ENCODE measurements at regions not wholly inside any gene's neighbourhood (a gene's known extent, or its start where the extent isn't known, plus 50 kb on each side); places are given as distances from the start of the nearest gene placed in this dataset.

DNA sequence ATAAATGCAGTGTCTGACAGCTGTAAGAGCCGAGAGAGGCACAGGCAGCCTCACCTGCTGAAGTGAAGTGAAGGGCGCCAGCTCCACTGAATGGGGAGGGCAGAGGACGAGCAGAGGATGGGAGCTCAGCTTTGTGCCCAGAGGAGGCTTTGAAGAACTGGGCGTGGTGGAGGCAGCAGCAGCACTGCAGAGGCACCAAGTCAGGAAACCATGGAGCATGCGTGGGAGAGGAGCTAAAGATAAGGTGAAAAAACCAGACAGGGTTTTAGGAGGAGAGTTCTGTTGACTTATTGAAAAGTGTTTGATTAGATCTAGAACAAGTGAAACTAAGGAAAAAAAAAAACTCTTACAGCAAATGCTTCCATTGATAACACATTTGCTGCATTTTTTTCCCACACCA, 216.4 kb downstream of the CXCL12 start:
- no peak for TF ChIP-seq ZFX (IDR thresholded peaks at IDR 0.05)
- TF ChIP-seq, protein P1, sequence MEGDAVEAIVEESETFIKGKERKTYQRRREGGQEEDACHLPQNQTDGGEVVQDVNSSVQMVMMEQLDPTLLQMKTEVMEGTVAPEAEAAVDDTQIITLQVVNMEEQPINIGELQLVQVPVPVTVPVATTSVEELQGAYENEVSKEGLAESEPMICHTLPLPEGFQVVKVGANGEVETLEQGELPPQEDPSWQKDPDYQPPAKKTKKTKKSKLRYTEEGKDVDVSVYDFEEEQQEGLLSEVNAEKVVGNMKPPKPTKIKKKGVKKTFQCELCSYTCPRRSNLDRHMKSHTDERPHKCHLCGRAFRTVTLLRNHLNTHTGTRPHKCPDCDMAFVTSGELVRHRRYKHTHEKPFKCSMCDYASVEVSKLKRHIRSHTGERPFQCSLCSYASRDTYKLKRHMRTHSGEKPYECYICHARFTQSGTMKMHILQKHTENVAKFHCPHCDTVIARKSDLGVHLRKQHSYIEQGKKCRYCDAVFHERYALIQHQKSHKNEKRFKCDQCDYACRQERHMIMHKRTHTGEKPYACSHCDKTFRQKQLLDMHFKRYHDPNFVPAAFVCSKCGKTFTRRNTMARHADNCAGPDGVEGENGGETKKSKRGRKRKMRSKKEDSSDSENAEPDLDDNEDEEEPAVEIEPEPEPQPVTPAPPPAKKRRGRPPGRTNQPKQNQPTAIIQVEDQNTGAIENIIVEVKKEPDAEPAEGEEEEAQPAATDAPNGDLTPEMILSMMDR (conservative IDR thresholded peaks at IDR 0.05) = no peak
- H3K27ac ChIP-seq = no peak overlapping the region

DNA sequence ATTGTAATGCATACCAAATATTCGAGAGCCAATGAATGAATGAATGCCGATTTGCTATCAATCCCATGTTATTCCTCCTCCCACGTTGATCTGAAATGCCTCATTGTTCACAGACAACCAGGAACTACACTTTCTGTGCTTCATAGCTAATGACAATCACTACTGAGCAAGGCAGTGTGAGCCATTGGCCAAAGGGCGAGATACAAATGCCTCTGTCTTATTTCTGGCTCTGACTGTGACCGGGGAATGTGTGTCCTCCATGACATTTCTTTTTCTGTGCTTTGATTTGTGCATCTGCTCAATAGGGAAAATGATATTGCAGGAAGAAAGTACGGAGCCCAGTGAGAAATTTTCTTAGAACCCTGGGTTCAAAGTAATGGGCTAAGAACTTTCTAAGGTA, 217.1 kb downstream of the CXCL12 start:
- TF ChIP-seq, protein P1 (conservative IDR thresholded peaks at IDR 0.05) = no peak
- TF ChIP-seq ZFX (IDR thresholded peaks at IDR 0.05) = no peak
- no peak overlapping the region for H3K27ac ChIP-seq

DNA sequence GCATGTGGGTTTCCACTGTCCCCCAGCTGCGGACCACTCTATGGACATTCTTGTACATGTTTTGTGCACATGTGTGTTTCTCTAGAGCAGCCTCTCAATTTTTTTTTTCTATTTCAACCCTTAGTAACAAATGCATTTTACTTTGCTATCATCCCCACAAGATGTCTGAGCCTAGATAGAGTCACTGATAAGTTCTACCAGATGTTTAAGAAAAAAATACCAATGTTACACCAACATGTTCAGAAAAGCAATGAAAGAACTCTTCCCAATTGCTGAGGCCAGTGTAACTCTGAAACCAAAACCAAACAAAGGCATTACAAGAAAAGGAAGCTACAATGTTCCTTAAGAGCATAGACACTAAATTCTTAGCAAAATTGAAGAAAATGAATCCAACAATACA, 218.5 kb downstream of the CXCL12 start:
- TF ChIP-seq ZFX (IDR thresholded peaks at IDR 0.05) = no peak
- TF ChIP-seq, protein P1 (conservative IDR thresholded peaks at IDR 0.05) = no peak
- H3K27ac ChIP-seq = no peak overlapping the region

DNA sequence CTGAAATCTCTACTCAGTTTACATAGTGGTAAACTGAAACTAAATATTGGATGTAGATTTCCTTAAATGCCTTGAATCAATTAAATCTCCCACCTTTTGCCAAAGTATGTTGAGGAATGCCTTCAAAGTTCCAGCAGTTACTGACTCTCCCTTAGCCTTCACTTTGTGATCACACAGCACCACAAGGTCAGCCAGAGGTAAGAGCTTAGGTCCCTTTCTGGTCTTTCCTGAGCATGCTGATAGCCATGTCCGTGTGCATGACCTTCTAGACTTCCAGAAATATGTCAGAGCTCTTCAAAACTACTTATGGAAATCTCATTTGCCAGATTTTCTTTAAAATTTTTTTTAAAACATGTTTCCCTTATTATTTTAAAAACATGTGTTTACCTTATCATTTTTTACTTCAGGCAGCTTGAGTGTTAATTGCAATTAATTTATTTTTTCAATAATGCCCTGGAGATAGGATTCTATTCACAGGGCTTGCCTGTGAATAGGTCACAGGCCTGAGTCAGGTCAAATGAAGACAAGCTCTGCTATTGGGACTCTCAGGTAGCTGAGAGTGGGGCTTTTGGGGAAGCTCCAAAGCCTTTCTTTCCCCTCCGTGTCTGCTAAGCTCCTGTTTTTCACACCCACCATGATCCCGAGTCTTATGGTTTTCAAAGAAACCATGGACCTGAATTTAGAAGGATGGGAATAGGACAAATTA, 220.5 kb downstream of the CXCL12 start:
- TF ChIP-seq ZFX (IDR thresholded peaks at IDR 0.05) = no peak
- TF ChIP-seq, protein P1 (conservative IDR thresholded peaks at IDR 0.05) = no peak
- no peak overlapping the region for H3K27ac ChIP-seq

DNA sequence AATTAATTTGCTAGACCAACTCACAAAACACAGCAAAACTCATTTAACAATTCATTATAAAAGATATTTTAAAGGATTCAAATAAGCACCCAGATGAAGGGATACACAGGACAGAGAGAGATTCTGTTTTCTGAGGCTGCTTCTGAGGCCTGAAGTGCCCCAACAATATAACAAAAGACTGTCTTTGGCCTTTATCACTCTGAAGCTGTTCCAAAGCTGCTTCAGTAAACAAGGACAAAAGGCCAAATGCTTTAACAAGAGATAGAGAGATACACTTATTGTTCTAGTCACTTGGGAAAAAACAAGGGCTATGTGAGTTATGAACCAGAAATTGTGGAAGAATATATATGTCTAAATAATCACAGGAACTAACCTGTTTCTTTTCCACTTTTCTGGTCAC, 223.7 kb downstream of the CXCL12 start:
- no peak overlapping the region for H3K27ac ChIP-seq
- TF ChIP-seq ZFX (IDR thresholded peaks at IDR 0.05) = no peak

DNA sequence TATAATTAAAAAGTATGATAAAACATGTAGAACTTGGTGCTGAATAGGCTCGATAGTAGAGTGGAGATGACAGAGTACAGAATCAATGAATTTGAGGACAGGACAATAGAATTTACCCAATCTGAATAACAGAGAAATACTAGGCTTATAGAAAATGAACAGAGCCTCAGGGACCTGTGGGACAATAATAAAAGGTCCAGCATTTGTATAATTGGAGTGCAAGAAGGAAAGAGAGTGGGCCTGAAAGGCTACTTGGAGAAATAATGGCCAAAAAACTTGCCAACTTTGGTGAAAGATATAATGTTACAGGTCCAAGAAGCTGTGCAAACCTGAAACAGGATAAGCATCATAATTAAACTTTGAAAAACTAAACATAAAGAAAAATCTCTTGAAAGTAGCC, 227.3 kb downstream of the CXCL12 start:
- TF ChIP-seq, protein P1 (conservative IDR thresholded peaks at IDR 0.05) = no peak
- TF ChIP-seq ZFX (IDR thresholded peaks at IDR 0.05) = no peak
- no peak overlapping the region for H3K27ac ChIP-seq

DNA sequence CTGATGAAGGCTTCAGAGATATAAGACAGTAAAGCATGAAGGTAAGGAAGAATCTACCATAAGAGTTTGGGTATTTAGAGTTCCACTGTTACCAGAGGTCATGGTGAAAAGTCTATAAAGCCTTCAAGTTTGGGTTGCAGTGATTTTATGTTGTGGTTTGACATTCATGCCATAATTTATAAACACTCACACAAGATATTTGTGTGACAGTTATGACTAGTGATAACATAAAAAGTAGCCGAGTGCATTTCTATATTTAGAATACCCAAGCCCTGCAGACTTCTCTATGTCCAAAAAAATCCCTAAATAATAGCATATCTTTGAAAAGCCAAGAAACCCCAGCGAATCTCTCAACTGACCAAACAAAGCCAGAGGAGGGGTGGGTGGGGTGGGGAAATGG, 229.9 kb downstream of the CXCL12 start:
- H3K27ac ChIP-seq = no peak overlapping the region
- TF ChIP-seq, protein P1 (conservative IDR thresholded peaks at IDR 0.05) = no peak
- no peak for TF ChIP-seq ZFX (IDR thresholded peaks at IDR 0.05)
